Endothelial cell of umbilical vein (primary cell): ENCODE measurements at regions not wholly inside any gene's neighbourhood (a gene's known extent, or its start where the extent isn't known, plus 50 kb on each side); places are given as distances from the start of the nearest gene placed in this dataset.

Experiments
- BruUV-seq: library from RNA; stranded (reverse); fragments of 400-500 nt; replicated peaks from 2 replicates; lab custom pipeline; 2021; lab: Mats Ljungman, UMichigan
- CTCF ChIA-PET: fragments of 300-600, 350-600 bp; sonication (Branson Sonifier 250); formaldehyde crosslinking; loops from one replicate; lab custom pipeline; 2021; ENCODE audit warnings: antibody characterized with exemption, inconsistent platforms; lab: Charles Lee
- POLR2A ChIA-PET: fragments of 300-600, 350-600 bp; sonication (Branson Sonifier 250); formaldehyde crosslinking; loops from one replicate; lab custom pipeline; 2021; ENCODE audit warnings: antibody characterized with exemption, inconsistent platforms; lab: Charles Lee
- DNase-seq: peaks from one replicate; pipeline ENCODE4 v3.0.0-alpha.2; 2011; ENCODE audit warnings: low read depth, low spot score
- FAIRE-seq: peaks from 2 replicates; lab custom pipeline; 2011; peaks lifted over from hg19 to GRCh38; lab: Jason Lieb, UNC
- H2AFZ ChIP-seq: 2 replicates; pipeline ENCODE4 v1.6.0; 2012; ENCODE audit warnings: low read depth, low read length, control low read depth, inconsistent platforms
- H3K27ac ChIP-seq: 2 replicates; pipeline ENCODE4 v1.5.1; 2011; ENCODE audit warnings: low read depth, mild to moderate bottlenecking, control low read depth, low read length, moderate library complexity; ENCODE audit not compliant: insufficient read depth
- H3K27me3 ChIP-seq, 2 experiments: 2 replicates each; pipeline versions ENCODE4 v1.6.0 to v1.6.1; 2011; ENCODE audit warnings: low read length in 2 of 2, mixed read lengths in 1 of 2; ENCODE audit not compliant: control insufficient read depth in 2 of 2, insufficient read depth in 2 of 2
- H3K36me3 ChIP-seq, 2 experiments: 2 replicates in 1 of 2; 3 replicates in 1 of 2; pipeline ENCODE4 v1.5.1; 2011; ENCODE audit warnings: low read length in 2 of 2, mild to moderate bottlenecking in 1 of 2, moderate library complexity in 1 of 2; ENCODE audit not compliant: control insufficient read depth in 2 of 2, insufficient read depth in 2 of 2; ENCODE audit errors: extremely low read depth in 1 of 2
- H3K4me1 ChIP-seq: 3 replicates; pipeline ENCODE4 v1.5.1; 2011; ENCODE audit warnings: mild to moderate bottlenecking, low read length; ENCODE audit not compliant: control insufficient read depth, insufficient read depth; ENCODE audit errors: extremely low read depth
- H3K4me2 ChIP-seq: 2 replicates; pipeline ENCODE4 v1.6.1; 2011; ENCODE audit warnings: low read length, control low read depth, mixed read lengths; ENCODE audit not compliant: insufficient read depth
- H3K4me3 ChIP-seq, 3 experiments: fragments of 200-600 bp in 1 of 3; sonication (generic), shearing (Covaris generic) in 1 of 3; replicated peaks in 1 of 3; 2 replicates each; pipeline ENCODE4 v1.5.1; 2011 to 2016; ENCODE audit warnings: control low read depth in 3 of 3, low read length in 3 of 3, mild to moderate bottlenecking in 2 of 3, inconsistent platforms in 1 of 3, low read depth in 1 of 3, moderate library complexity in 1 of 3; ENCODE audit not compliant: insufficient read depth in 1 of 3
- H3K79me2 ChIP-seq: 2 replicates; pipeline ENCODE4 v1.6.0; 2012; ENCODE audit warnings: low read length, inconsistent platforms; ENCODE audit not compliant: control insufficient read depth, insufficient read depth
- H3K9ac ChIP-seq: replicated peaks from 2 replicates; pipeline ENCODE3; 2011; ENCODE audit warnings: low read length, control low read depth; ENCODE audit not compliant: insufficient read depth; ENCODE audit errors: extremely low read depth
- H3K9me1 ChIP-seq: replicated peaks from 3 replicates; pipeline ENCODE4 v1.6.0; 2011; ENCODE audit warnings: mild to moderate bottlenecking, low read length; ENCODE audit not compliant: control insufficient read depth, insufficient read depth; ENCODE audit errors: extremely low read depth
- H3K9me3 ChIP-seq: replicated peaks from 2 replicates; pipeline ENCODE4 v1.5.1; 2012; ENCODE audit warnings: low read length, inconsistent platforms; ENCODE audit not compliant: control insufficient read depth, insufficient read depth
- H4K20me1 ChIP-seq: replicated peaks from 2 replicates; pipeline ENCODE3; 2011; ENCODE audit warnings: mild to moderate bottlenecking, low read length; ENCODE audit not compliant: control insufficient read depth, insufficient read depth; ENCODE audit errors: extremely low read depth
- GATA2 ChIP-seq: IDR thresholded peaks from 2 replicates; pipeline ENCODE4 v1.7.0; 2011; ENCODE audit warnings: low read depth, mild to moderate bottlenecking, moderate library complexity, mixed read lengths, low read length; ENCODE audit not compliant: insufficient read length, insufficient read depth
- JUN ChIP-seq: IDR thresholded peaks from 2 replicates; pipeline ENCODE4 v1.6.1; 2011; ENCODE audit warnings: borderline replicate concordance, low read depth; ENCODE audit not compliant: insufficient read length, insufficient read depth
- POLR2AphosphoS5 ChIP-seq: IDR thresholded peaks from 2 replicates; pipeline ENCODE4 v1.6.1; 2012; ENCODE audit warnings: low read depth, mild to moderate bottlenecking, control low read depth, low read length, moderate library complexity; ENCODE audit not compliant: insufficient read depth
- dilution Hi-C: fragments of 300-500 bp; cut with MboI; formaldehyde crosslinking; loops from one replicate; pipeline ENCODE4 v1.15.0; 2019; ENCODE audit warnings: low sequenced_read_pairs; ENCODE audit not compliant: extremely low pct_ligation_motif_present
- intact Hi-C: fragments of 100-400 bp; cut with micrococcal nuclease; formaldehyde crosslinking; loops from one replicate; pipeline ENCODE4 v1.10.0; 2022
- TF ChIP-seq, protein P1 (sequence below), 2 donors: IDR thresholded peaks; 1 replicate in 1 of 2; 2 replicates in 1 of 2; pipeline ENCODE4 v1.5.1; 2011; ENCODE audit warnings: low read length in 2 of 2, mild to moderate bottlenecking in 2 of 2, moderate library complexity in 2 of 2, control low read depth in 1 of 2, inconsistent platforms in 1 of 2, low read depth in 1 of 2; ENCODE audit not compliant: insufficient read depth in 1 of 2; ENCODE audit errors: extremely low read depth in 1 of 2
- TF ChIP-seq, protein P2 (sequence below): IDR thresholded peaks from 2 replicates; pipeline ENCODE4 v1.6.1; 2011; ENCODE audit not compliant: insufficient read depth, insufficient read length

DNA sequence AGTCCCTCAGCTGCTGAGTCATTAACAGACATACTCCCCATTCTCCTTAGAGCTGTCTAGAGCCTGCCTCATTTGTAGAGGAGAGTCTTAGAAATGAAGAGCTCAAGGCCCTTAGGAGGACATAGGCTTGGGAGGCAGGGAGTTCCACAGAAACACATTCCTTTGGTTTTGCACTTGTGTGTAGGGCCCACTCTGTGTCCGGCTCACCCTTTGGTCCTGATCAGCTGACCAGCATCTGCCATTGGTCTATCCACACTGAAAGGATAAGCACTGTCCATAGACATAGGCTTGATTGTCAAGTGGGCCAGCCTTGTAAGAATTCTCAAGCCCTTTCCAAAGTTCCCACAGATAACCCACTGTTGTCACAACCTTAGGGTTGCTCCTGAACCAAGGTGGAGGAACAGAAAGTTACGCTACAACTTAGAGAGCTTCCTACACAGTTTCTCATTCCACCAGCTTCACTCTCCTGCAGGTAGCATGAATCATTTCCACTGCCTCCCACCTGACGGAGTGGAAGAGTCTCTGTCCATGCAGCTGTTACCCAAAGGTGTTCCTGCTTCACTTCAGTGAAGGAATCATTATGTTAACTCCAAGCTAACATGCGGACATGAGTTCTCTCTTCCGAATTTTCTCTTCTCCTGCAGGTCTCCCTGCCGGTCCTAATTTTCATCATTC, 96.1 kb downstream of the TNFSF18 start:
- Histone ChIP-seq H3K4me3 (no peak overlapping the region), H3K27ac (peak overlapping the region; percentile 90), H4K20me1 (no peaks in the 10 kb centered on the region), H3K9ac (peak overlapping the region; percentile 14), H3K36me3 (no peaks in the 10 kb centered on the region), H3K79me2 (no peaks in the 10 kb centered on the region), H3K9me1 (no peaks in the 10 kb centered on the region), H3K4me1 (peaks cover 36% of the 10 kb centered on the region), H3K4me2 (no peak overlapping the region), H3K27me3 (no peaks in the 10 kb centered on the region), H2AFZ (no peak overlapping the region), H3K9me3 (no peaks in the 10 kb centered on the region)
- TF ChIP-seq, protein P1, sequence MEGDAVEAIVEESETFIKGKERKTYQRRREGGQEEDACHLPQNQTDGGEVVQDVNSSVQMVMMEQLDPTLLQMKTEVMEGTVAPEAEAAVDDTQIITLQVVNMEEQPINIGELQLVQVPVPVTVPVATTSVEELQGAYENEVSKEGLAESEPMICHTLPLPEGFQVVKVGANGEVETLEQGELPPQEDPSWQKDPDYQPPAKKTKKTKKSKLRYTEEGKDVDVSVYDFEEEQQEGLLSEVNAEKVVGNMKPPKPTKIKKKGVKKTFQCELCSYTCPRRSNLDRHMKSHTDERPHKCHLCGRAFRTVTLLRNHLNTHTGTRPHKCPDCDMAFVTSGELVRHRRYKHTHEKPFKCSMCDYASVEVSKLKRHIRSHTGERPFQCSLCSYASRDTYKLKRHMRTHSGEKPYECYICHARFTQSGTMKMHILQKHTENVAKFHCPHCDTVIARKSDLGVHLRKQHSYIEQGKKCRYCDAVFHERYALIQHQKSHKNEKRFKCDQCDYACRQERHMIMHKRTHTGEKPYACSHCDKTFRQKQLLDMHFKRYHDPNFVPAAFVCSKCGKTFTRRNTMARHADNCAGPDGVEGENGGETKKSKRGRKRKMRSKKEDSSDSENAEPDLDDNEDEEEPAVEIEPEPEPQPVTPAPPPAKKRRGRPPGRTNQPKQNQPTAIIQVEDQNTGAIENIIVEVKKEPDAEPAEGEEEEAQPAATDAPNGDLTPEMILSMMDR (IDR thresholded peaks at IDR 0.05; ENCODE audit: extremely low read depth in 1 of 2, insufficient read depth in 1 of 2, low read depth in 1 of 2, low read length in 2 of 2) = no peak
- TF ChIP-seq POLR2AphosphoS5 = no peak
- TF ChIP-seq, protein P2, sequence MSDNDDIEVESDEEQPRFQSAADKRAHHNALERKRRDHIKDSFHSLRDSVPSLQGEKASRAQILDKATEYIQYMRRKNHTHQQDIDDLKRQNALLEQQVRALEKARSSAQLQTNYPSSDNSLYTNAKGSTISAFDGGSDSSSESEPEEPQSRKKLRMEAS = no peak
- TF ChIP-seq GATA2 = no peak
- TF ChIP-seq JUN = no peak
- BruUV-seq = no TSS peak
- dilution Hi-C loops (loop anchor here (25.0 kb wide), 1 partner anchor 233 kb away; no protein-coding TSS in a partner anchor), intact Hi-C loops (loop anchor here (1.0 kb wide), 8 partner anchors 7 to 248 kb away; no protein-coding TSS in a partner anchor)
- no peak for FAIRE-seq
- ChIA-PET CTCF (interaction anchor here (1.1 to 2.9 kb wide), 3 partner anchors 9 to 129 kb away, joined by 3 to 10 read pairs (median 5); no protein-coding TSS in a partner anchor), POLR2A (interaction anchor here (1.2 to 2.3 kb wide), 3 partner anchors 45 to 252 kb away, joined by 3 to 8 read pairs (median 3); no protein-coding TSS in a partner anchor)
- no peak for DNase-seq
